PC-3 (cell line): ENCODE measurements at regions not wholly inside any gene's neighbourhood (a gene's known extent, or its start where the extent isn't known, plus 50 kb on each side); places are given as distances from the start of the nearest gene placed in this dataset.

ENCODE experiments used
- ATAC-seq: fragments of 200-7000 bp; cut with Tn5 transposase; 2 replicates; pipeline ENCODE4 v1.9.1; 2020; ENCODE audit warnings: mild to moderate bottlenecking, moderate library complexity
- BruUV-seq: library from RNA; stranded (reverse); fragments of 400-500 nt; replicated peaks from 2 replicates; lab custom pipeline; 2021; lab: Mats Ljungman, UMichigan
- CTCF ChIA-PET: fragments of 300-600 bp; sonication (Branson Sonifier 250); formaldehyde crosslinking; loops from one replicate; lab custom pipeline; 2022; ENCODE audit warnings: antibody characterized with exemption; lab: Charles Lee
- POLR2A ChIA-PET: fragments of 300-600 bp; sonication (Branson Sonifier 250); formaldehyde crosslinking; loops from one replicate; lab custom pipeline; 2022; ENCODE audit warnings: antibody characterized with exemption; ENCODE audit not compliant: unreplicated experiment; lab: Charles Lee
- DNase-seq: peaks from one replicate; pipeline ENCODE4 v3.0.0-alpha.2; 2015
- H2AFZ ChIP-seq: fragments of 300-600 bp; sonication (generic); 2 replicates; pipeline ENCODE4 v1.6.0; 2016; ENCODE audit warnings: antibody characterized with exemption, low read length
- H3F3A ChIP-seq: fragments of 300-600 bp; sonication (generic); one replicate; pipeline ENCODE4 v1.6.0; 2017; ENCODE audit warnings: antibody characterized with exemption, low read length, control low read depth, mild to moderate bottlenecking; ENCODE audit not compliant: unreplicated experiment
- H3K27ac ChIP-seq: fragments of 300-600 bp; sonication (generic); 2 replicates; pipeline ENCODE4 v1.5.1; 2016; ENCODE audit warnings: mild to moderate bottlenecking, low read length
- H3K27me3 ChIP-seq: fragments of 300-600 bp; sonication (generic); 2 replicates; pipeline ENCODE4 v1.6.1; 2016; ENCODE audit warnings: low read length, mixed read lengths
- H3K36me3 ChIP-seq: fragments of 300-600 bp; sonication (generic); 2 replicates; pipeline ENCODE4 v1.6.1; 2016; ENCODE audit warnings: low read depth, mixed run types, low read length, mixed read lengths
- H3K4me1 ChIP-seq: fragments of 300-600 bp; sonication (generic); 2 replicates; pipeline ENCODE4 v1.5.1; 2016; ENCODE audit warnings: low read length; ENCODE audit not compliant: insufficient read depth
- H3K4me2 ChIP-seq: fragments of 300-600 bp; sonication (generic); 2 replicates; pipeline ENCODE4 v1.6.0; 2016; ENCODE audit warnings: low read length
- H3K4me3 ChIP-seq: fragments of 300-600 bp; sonication (generic); 2 replicates; pipeline ENCODE4 v1.5.1; 2016; ENCODE audit warnings: mild to moderate bottlenecking, low read length, mixed read lengths
- H3K79me2 ChIP-seq: fragments of 300-600 bp; sonication (generic); 2 replicates; pipeline ENCODE4 v1.6.1; 2017; ENCODE audit warnings: low read length, mixed read lengths
- H3K9ac ChIP-seq: fragments of 300-600 bp; sonication (generic); 2 replicates; pipeline ENCODE4 v1.6.0; 2016; ENCODE audit warnings: mild to moderate bottlenecking, low read length
- H3K9me2 ChIP-seq: fragments of 300-600 bp; sonication (generic); replicated peaks from 2 replicates; pipeline ENCODE4 v1.6.1; 2016; ENCODE audit warnings: mixed run types, low read length, mixed read lengths
- H3K9me3 ChIP-seq: fragments of 300-600 bp; sonication (generic); 2 replicates; pipeline ENCODE4 v1.6.1; 2016; ENCODE audit warnings: low read length, mixed read lengths
- H4K20me1 ChIP-seq: fragments of 300-600 bp; sonication (generic); 2 replicates; pipeline ENCODE4 v1.6.1; 2016; ENCODE audit warnings: low read length, mixed read lengths
- CTCF ChIP-seq: fragments of 300-600 bp; sonication (generic); conservative IDR thresholded peaks from 2 replicates; pipeline ENCODE4 v1.5.1; 2017; ENCODE audit warnings: antibody characterized with exemption, low read depth, mild to moderate bottlenecking, low read length
- EZH2 ChIP-seq: fragments of 300-600 bp; sonication (generic); IDR thresholded peaks from one replicate; pipeline ENCODE4 v1.6.1; 2017; ENCODE audit warnings: antibody characterized with exemption, mild to moderate bottlenecking, low read length; ENCODE audit not compliant: unreplicated experiment
- EZH2phosphoT487 ChIP-seq: fragments of 300-600 bp; sonication (generic); IDR thresholded peaks from 2 replicates; pipeline ENCODE4 v1.6.1; 2018; ENCODE audit warnings: mild to moderate bottlenecking, antibody characterized with exemption, low read length, borderline replicate concordance
- intact Hi-C: fragments of 100-400 bp; cut with micrococcal nuclease; formaldehyde crosslinking; loops from 2 replicates; pipeline ENCODE4 v1.9.0; 2023

GRCh38 chr21:37994211-37994610, 78.0 kb upstream of the KCNJ6 start:
- no peaks in the 10 kb centered on the region for H3K9me3 ChIP-seq
- CTCF ChIA-PET, result no interaction called here
- no peaks in the 10 kb centered on the region for H3K9me2 ChIP-seq
- no peak overlapping the region for H3K27ac ChIP-seq
- no peaks in the 10 kb centered on the region for H3K79me2 ChIP-seq
- no peak overlapping the region for H3K4me3 ChIP-seq
- TF ChIP-seq CTCF (no peak), EZH2phosphoT487 (no peak), EZH2 (no peak)
- peaks cover 6% of the 10 kb centered on the region; the same call in 1 of the 2 replicates for H3K27me3 ChIP-seq
- no peaks in the 10 kb centered on the region for H4K20me1 ChIP-seq
- BruUV-seq, result no TSS peak
- no peaks in the 10 kb centered on the region for H3K4me1 ChIP-seq
- intact Hi-C loops, result no loop called here
- POLR2A ChIA-PET, result no interaction called here
- no peak overlapping the region for H3K9ac ChIP-seq
- H3F3A ChIP-seq, result no peaks in the 10 kb centered on the region
- H3K36me3 ChIP-seq, result no peaks in the 10 kb centered on the region
- no peak overlapping the region for H2AFZ ChIP-seq
- peak; percentile 35 for DNase-seq
- H3K4me2 ChIP-seq, result no peak overlapping the region
- ATAC-seq, result no peak

GRCh38 chr21:38012672-38013071, 96.4 kb upstream of the KCNJ6 start:
- intact Hi-C loops, result no loop called here
- POLR2A ChIA-PET, result no interaction called here
- CTCF ChIA-PET, result no interaction called here
- Histone ChIP-seq H3K9me2 (no peaks in the 10 kb centered on the region), H3K9ac (no peak overlapping the region), H3K4me3 (no peak overlapping the region), H3K36me3 (no peaks in the 10 kb centered on the region), H3K4me2 (no peak overlapping the region), H3K4me1 (no peaks in the 10 kb centered on the region), H3F3A (no peaks in the 10 kb centered on the region), H3K79me2 (no peaks in the 10 kb centered on the region), H3K27ac (no peak overlapping the region), H4K20me1 (no peaks in the 10 kb centered on the region), H2AFZ (no peak overlapping the region), H3K9me3 (no peaks in the 10 kb centered on the region), H3K27me3 (peaks cover 40% of the 10 kb centered on the region; the same call in 1 of the 2 replicates)
- no peak for DNase-seq
- no peak for ATAC-seq
- no TSS peak for BruUV-seq
- TF ChIP-seq EZH2, result no peak
- TF ChIP-seq EZH2phosphoT487, result no peak
- TF ChIP-seq CTCF, result no peak

GRCh38 chr21:38013741-38014140, 97.5 kb upstream of the KCNJ6 start:
- intact Hi-C loops, result no loop called here
- Histone ChIP-seq H3K4me1 (no peaks in the 10 kb centered on the region), H3K4me2 (no peak overlapping the region), H3K4me3 (no peak overlapping the region), H3K79me2 (no peaks in the 10 kb centered on the region), H2AFZ (no peak overlapping the region), H3K27me3 (peaks cover 30% of the 10 kb centered on the region; the same call in 1 of the 2 replicates), H3K9ac (no peak overlapping the region), H3K27ac (no peak overlapping the region), H3K9me2 (no peaks in the 10 kb centered on the region), H4K20me1 (no peaks in the 10 kb centered on the region), H3K36me3 (no peaks in the 10 kb centered on the region), H3F3A (no peaks in the 10 kb centered on the region), H3K9me3 (no peaks in the 10 kb centered on the region)
- ChIA-PET POLR2A (no interaction called here), CTCF (no interaction called here)
- no peak for TF ChIP-seq EZH2
- no peak for TF ChIP-seq EZH2phosphoT487
- no peak for TF ChIP-seq CTCF
- DNase-seq (no peak), ATAC-seq (no peak)
- no TSS peak for BruUV-seq
